SK-N-SH (cell line): ENCODE measurements at regions not wholly inside any gene's neighbourhood (a gene's known extent, or its start where the extent isn't known, plus 50 kb on each side); places are given as distances from the start of the nearest gene placed in this dataset.
"Not testable (repeated sequence)": the region's sequence is repeated elsewhere in the genome, so short reads cannot be mapped to it uniquely, and the experiment has no call there.

Experiments used
- CTCF ChIA-PET: fragments of 300-600, 350-600 bp; formaldehyde crosslinking; extraction: SDS; loops from one replicate; lab custom pipeline; 2021; lab: Yijun Ruan, JAX
- POLR2A ChIA-PET: fragments of 350-600 bp; sonication (Branson Sonifier 250); formaldehyde crosslinking; extraction: SDS; loops from one replicate; lab custom pipeline; 2020; ENCODE audit warnings: antibody characterized with exemption, inconsistent platforms; lab: Yijun Ruan, JAX
- DNase-seq: peaks from one replicate; pipeline ENCODE4 v3.0.0; 2012
- H2AFZ ChIP-seq: fragments of 200-600 bp; sonication (generic); 2 replicates; pipeline ENCODE4 v1.8.1; 2016; ENCODE audit warnings: antibody characterized with exemption, mild to moderate bottlenecking, low read depth
- H3F3A ChIP-seq: fragments of 200-600 bp; sonication (generic); replicated peaks from 2 replicates; pipeline ENCODE3; 2016; ENCODE audit warnings: antibody characterized with exemption, mild to moderate bottlenecking; ENCODE audit not compliant: insufficient read depth
- H3K27ac ChIP-seq, 2 experiments: fragments of 200-500 bp in 1 of 2; fragments of 200-600 bp in 1 of 2; sonication (Bioruptor generic) in 1 of 2; sonication (generic), shearing (Covaris generic) in 1 of 2; 2 replicates each; pipeline versions ENCODE4 v1.5.1 to v1.6.1; 2014 to 2016; ENCODE audit warnings: low read depth in 2 of 2, inconsistent platforms in 1 of 2, low read length in 1 of 2, mild to moderate bottlenecking in 1 of 2, mixed read lengths in 1 of 2
- H3K27me3 ChIP-seq: fragments of 200-600 bp; sonication (generic), shearing (Covaris generic); 2 replicates; pipeline ENCODE4 v1.6.1; 2016; ENCODE audit warnings: mixed run types; ENCODE audit not compliant: insufficient read depth
- H3K36me3 ChIP-seq, 2 experiments: fragments of 200-500 bp in 1 of 2; fragments of 200-600 bp in 1 of 2; sonication (Bioruptor generic) in 1 of 2; sonication (generic) in 1 of 2; replicated peaks in 1 of 2; 2 replicates each; pipeline versions ENCODE3 to v1.5.1; 2014 to 2016; ENCODE audit warnings: low read length in 1 of 2, mild to moderate bottlenecking in 1 of 2; ENCODE audit not compliant: insufficient read depth in 2 of 2, control insufficient read depth in 1 of 2
- H3K4me1 ChIP-seq, 2 experiments: fragments of 200-500 bp in 1 of 2; fragments of 200-600 bp in 1 of 2; sonication (Bioruptor generic) in 1 of 2; sonication (generic), shearing (Covaris generic) in 1 of 2; 2 replicates each; pipeline versions ENCODE4 v1.5.1 to v1.6.1; 2014 to 2016; ENCODE audit warnings: low read depth in 1 of 2, low read length in 1 of 2, mixed run types in 1 of 2; ENCODE audit not compliant: insufficient read depth in 2 of 2, control insufficient read depth in 1 of 2
- H3K4me2 ChIP-seq: fragments of 200-600 bp; sonication (generic), shearing (Covaris generic); 2 replicates; pipeline ENCODE4 v1.6.1; 2017; ENCODE audit warnings: mixed run types
- H3K4me3 ChIP-seq, 2 experiments: fragments of 200-500 bp in 1 of 2; fragments of 200-600 bp in 1 of 2; sonication (Bioruptor generic) in 1 of 2; sonication (generic), shearing (Covaris generic) in 1 of 2; 2 replicates each; pipeline versions ENCODE4 v1.5.1 to v1.8.1; 2014 to 2016; ENCODE audit warnings: low read depth in 2 of 2, inconsistent platforms in 1 of 2, low read length in 1 of 2, mild to moderate bottlenecking in 1 of 2, mixed read lengths in 1 of 2, moderate library complexity in 1 of 2
- H3K79me2 ChIP-seq: fragments of 200-600 bp; sonication (generic); 2 replicates; pipeline ENCODE4 v1.8.1; 2017; ENCODE audit warnings: mild to moderate bottlenecking; ENCODE audit not compliant: insufficient read depth
- H3K9ac ChIP-seq: fragments of 200-600 bp; sonication (generic); 2 replicates; pipeline ENCODE4 v1.6.1; 2017; ENCODE audit warnings: mixed run types
- H3K9me2 ChIP-seq: fragments of 200-600 bp; sonication (generic); 2 replicates; pipeline ENCODE4 v1.6.1; 2017; ENCODE audit warnings: mixed run types
- H3K9me3 ChIP-seq: fragments of 200-600 bp; sonication (generic); 2 replicates; pipeline ENCODE4 v1.6.1; 2017; ENCODE audit warnings: mixed run types, mild to moderate bottlenecking, moderate library complexity
- H4K20me1 ChIP-seq: fragments of 200-600 bp; sonication (generic); 2 replicates; pipeline ENCODE4 v1.6.1; 2017; ENCODE audit warnings: mild to moderate bottlenecking, mixed run types; ENCODE audit not compliant: insufficient read depth
- CHD2 ChIP-seq: fragments of 150-350 bp; IDR thresholded peaks from 2 replicates; pipeline ENCODE4 v1.6.1; 2018; ENCODE audit warnings: low read length; ENCODE audit not compliant: partially characterized antibody
- EZH2phosphoT487 ChIP-seq: fragments of 200-600 bp; sonication (generic); IDR thresholded peaks from 2 replicates; pipeline ENCODE4 v1.6.1; 2017; ENCODE audit warnings: low read depth, mixed run types, mild to moderate bottlenecking, antibody characterized with exemption, moderate library complexity, borderline replicate concordance
- FOXM1 ChIP-seq: IDR thresholded peaks from 2 replicates; pipeline ENCODE4 v1.4.0; 2012; ENCODE audit warnings: low read depth, mild to moderate bottlenecking
- RXRA ChIP-seq: IDR thresholded peaks from 2 replicates; pipeline ENCODE4 v1.4.0; 2012; ENCODE audit warnings: low read depth, mild to moderate bottlenecking, borderline replicate concordance
- WGBS: methylation state at CpG from one replicate; pipeline ENCODE4 v1.1.6; 2017; ENCODE audit warnings: low lambda C conversion rate; 5-methylcytosine and 5-hydroxymethylcytosine counted together
- TF ChIP-seq, protein P1 (sequence below): IDR thresholded peaks from 2 replicates; pipeline ENCODE4 v1.6.1; 2012; ENCODE audit warnings: mild to moderate bottlenecking, low read depth, low read length, moderate library complexity
- TF ChIP-seq, protein P2 (sequence below): IDR thresholded peaks from 2 replicates; pipeline ENCODE4 v1.4.0; 2012; ENCODE audit warnings: low read depth, borderline replicate concordance

- Histone ChIP-seq H3K9ac (no peak overlapping the region), H3K36me3 (no peaks in the 10 kb centered on the region), H3K4me2 (no peak overlapping the region), H3K27me3 (no peaks in the 10 kb centered on the region), H3K9me2 (no peaks in the 10 kb centered on the region), H2AFZ (no peak overlapping the region), H3K4me3 (no peak overlapping the region), H4K20me1 (no peaks in the 10 kb centered on the region), H3K9me3 (no peaks in the 10 kb centered on the region), H3K4me1 (no peaks in the 10 kb centered on the region), H3F3A (no peaks in the 10 kb centered on the region), H3K27ac (no peak overlapping the region), H3K79me2 (no peaks in the 10 kb centered on the region)
- DNase-seq, result no peak
- TF ChIP-seq FOXM1, result no peak
- TF ChIP-seq, protein P1, sequence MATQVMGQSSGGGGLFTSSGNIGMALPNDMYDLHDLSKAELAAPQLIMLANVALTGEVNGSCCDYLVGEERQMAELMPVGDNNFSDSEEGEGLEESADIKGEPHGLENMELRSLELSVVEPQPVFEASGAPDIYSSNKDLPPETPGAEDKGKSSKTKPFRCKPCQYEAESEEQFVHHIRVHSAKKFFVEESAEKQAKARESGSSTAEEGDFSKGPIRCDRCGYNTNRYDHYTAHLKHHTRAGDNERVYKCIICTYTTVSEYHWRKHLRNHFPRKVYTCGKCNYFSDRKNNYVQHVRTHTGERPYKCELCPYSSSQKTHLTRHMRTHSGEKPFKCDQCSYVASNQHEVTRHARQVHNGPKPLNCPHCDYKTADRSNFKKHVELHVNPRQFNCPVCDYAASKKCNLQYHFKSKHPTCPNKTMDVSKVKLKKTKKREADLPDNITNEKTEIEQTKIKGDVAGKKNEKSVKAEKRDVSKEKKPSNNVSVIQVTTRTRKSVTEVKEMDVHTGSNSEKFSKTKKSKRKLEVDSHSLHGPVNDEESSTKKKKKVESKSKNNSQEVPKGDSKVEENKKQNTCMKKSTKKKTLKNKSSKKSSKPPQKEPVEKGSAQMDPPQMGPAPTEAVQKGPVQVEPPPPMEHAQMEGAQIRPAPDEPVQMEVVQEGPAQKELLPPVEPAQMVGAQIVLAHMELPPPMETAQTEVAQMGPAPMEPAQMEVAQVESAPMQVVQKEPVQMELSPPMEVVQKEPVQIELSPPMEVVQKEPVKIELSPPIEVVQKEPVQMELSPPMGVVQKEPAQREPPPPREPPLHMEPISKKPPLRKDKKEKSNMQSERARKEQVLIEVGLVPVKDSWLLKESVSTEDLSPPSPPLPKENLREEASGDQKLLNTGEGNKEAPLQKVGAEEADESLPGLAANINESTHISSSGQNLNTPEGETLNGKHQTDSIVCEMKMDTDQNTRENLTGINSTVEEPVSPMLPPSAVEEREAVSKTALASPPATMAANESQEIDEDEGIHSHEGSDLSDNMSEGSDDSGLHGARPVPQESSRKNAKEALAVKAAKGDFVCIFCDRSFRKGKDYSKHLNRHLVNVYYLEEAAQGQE, result no peak
- no peak for TF ChIP-seq EZH2phosphoT487
- no peak for TF ChIP-seq RXRA
- TF ChIP-seq, protein P2, sequence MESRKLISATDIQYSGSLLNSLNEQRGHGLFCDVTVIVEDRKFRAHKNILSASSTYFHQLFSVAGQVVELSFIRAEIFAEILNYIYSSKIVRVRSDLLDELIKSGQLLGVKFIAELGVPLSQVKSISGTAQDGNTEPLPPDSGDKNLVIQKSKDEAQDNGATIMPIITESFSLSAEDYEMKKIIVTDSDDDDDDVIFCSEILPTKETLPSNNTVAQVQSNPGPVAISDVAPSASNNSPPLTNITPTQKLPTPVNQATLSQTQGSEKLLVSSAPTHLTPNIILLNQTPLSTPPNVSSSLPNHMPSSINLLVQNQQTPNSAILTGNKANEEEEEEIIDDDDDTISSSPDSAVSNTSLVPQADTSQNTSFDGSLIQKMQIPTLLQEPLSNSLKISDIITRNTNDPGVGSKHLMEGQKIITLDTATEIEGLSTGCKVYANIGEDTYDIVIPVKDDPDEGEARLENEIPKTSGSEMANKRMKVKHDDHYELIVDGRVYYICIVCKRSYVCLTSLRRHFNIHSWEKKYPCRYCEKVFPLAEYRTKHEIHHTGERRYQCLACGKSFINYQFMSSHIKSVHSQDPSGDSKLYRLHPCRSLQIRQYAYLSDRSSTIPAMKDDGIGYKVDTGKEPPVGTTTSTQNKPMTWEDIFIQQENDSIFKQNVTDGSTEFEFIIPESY, result no peak
- TF ChIP-seq CHD2, result no peak
- ChIA-PET CTCF (no interaction called here), POLR2A (no interaction called here)
- WGBS, result 15% methylated on average over 4 of the region's 4 CpGs
Observed at GRCh38 chr14:62505045-62505444, 540.2 kb downstream of the KCNH5 start.

GRCh38 chr14:62521309-62521708, 523.9 kb downstream of the KCNH5 start:
- H4K20me1 ChIP-seq, H3K4me1 ChIP-seq, H3K36me3 ChIP-seq, H3K27me3 ChIP-seq, H3K4me2 ChIP-seq, POLR2A ChIA-PET, H3K4me3 ChIP-seq, DNase-seq, H3K27ac ChIP-seq, H3F3A ChIP-seq, H3K9me3 ChIP-seq, H3K9ac ChIP-seq, H3K79me2 ChIP-seq, H3K9me2 ChIP-seq, H2AFZ ChIP-seq, CTCF ChIA-PET: not testable (repeated sequence)
- 31% methylated on average over 9 of the region's 9 CpGs for WGBS
